ENCODE measurements at regions not wholly inside any gene's neighbourhood (a gene's known extent, or its start where the extent isn't known, plus 50 kb on each side); places are given as distances from the start of the nearest gene placed in this dataset.

DNA sequence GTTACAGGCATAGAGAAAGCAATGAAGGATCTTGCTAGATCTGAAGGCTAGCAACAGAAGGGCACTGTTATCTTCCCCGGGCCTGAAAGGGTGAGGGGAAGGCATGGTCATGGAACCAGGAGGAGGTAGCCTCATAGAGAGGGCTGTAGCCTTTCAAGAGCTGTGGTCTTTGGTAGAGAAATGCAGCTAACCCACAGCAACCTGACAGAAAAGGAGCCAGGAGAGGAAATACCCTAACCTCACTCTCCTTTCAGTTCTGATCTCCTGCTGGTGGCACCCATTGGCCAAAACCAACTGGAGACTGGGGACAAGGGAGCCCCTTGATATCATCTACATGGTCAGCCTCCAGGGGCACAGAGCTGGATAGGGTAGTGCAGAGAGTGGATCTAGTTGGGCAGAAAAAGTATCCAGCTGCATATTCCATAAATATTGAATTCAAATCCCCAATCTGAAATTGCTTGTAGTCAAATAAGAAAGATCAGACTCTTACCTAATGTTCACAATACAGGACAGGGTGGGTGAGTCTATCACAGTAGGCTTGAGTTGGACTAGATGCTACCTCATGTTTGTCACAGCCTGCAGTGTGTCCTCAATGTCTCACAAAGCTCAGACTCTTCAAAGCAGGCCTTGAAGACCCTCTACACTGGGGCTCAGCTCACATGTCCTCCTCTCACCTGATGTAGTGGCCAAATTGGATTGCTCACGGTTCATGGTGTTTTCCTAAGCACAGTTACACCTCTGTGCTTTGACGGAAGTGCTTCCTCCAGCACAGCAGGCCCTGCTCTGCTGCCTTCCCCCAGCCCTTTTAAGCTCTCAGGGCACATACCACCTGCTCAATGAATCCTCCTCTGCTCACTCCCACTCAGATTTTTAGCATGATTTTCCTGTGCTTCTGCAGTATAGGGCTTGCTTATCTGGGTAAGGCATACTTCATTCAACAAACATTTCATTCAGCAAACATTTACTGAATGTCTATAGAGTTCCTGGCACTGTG is 74.1 kb upstream of the JUN start:
- no peak overlapping the region for H3K27ac ChIP-seq (ENCODE audit: low read length)
- no peaks in the 10 kb centered on the region for H4K20me1 ChIP-seq (ENCODE audit: insufficient read depth)
- H3K27me3 ChIP-seq (ENCODE audit: insufficient read depth, low read depth, low read length), result no peaks in the 10 kb centered on the region
- no peaks in the 10 kb centered on the region for H3F3A ChIP-seq (ENCODE audit: insufficient read depth, low read length, poor library complexity, severe bottlenecking)
- no peak overlapping the region for H3K9ac ChIP-seq (ENCODE audit: low read length)
- no peaks in the 10 kb centered on the region for H3K9me3 ChIP-seq (ENCODE audit: low read length)
- no peak overlapping the region for H3K4me3 ChIP-seq (ENCODE audit: low read length)
- H3K4me2 ChIP-seq (ENCODE audit: low read length), result no peak overlapping the region
- no peaks in the 10 kb centered on the region for H3K36me3 ChIP-seq (ENCODE audit: insufficient read depth, low read length)
- no peak overlapping the region for H2AFZ ChIP-seq (ENCODE audit: low read depth, low read length)
- no peaks in the 10 kb centered on the region for H3K79me2 ChIP-seq (replicated peaks; ENCODE audit: insufficient read depth, low read length)
- TF ChIP-seq SMC3 (conservative IDR thresholded peaks at IDR 0.05; ENCODE audit: poor library complexity) (no peak), TAF1 (IDR thresholded peaks at IDR 0.05; ENCODE audit: low read depth) (no peak), EZH2 (IDR thresholded peaks at IDR 0.05; ENCODE audit: borderline replicate concordance, insufficient read depth, low read length, poor library complexity, severe bottlenecking) (no peak), RAD21 (conservative IDR thresholded peaks at IDR 0.05) (no peak)
- H3K9me2 ChIP-seq (ENCODE audit: insufficient read depth, low read length), result no peaks in the 10 kb centered on the region

DNA sequence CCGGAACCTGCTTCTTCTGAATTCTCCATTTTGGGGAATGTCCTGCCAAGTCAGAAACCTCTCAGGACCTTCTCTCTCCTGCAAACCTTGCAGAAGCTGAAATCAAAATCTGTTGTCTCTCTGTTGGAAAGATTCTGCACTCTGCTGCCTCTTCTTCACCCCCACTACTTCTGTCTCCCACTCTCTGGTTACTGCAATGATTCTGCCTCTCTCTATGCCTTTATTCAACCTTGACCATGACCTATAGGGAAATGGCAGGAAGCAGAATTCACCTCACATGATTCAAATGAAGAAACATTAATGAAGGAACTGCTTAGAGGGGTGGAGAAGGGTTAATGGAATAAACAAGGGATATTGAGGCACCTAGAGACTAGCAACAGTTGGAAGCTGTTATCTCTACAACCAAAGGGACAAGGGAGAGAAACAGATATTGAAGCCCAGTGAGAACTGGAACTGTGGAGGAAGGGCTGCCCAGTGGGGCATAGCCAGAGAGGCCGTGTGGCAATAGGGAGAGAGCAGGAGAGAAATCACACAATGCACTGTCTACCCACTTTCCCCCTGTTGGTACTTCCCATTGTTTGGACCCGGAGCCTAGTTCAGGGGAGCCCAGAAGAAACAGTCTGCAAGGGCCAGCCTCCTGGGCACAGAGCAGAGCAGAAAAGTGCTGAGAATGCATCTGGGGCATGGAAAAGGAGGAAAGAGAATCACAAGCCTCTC is 76.1 kb upstream of the JUN start:
- Histone ChIP-seq H3K79me2 (replicated peaks; ENCODE audit: insufficient read depth, low read length) (no peaks in the 10 kb centered on the region), H4K20me1 (ENCODE audit: insufficient read depth) (no peaks in the 10 kb centered on the region), H3F3A (ENCODE audit: insufficient read depth, low read length, poor library complexity, severe bottlenecking) (no peaks in the 10 kb centered on the region), H3K9me3 (ENCODE audit: low read length) (no peaks in the 10 kb centered on the region), H3K4me3 (ENCODE audit: low read length) (no peak overlapping the region), H3K27me3 (ENCODE audit: insufficient read depth, low read depth, low read length) (no peaks in the 10 kb centered on the region), H3K9me2 (ENCODE audit: insufficient read depth, low read length) (no peaks in the 10 kb centered on the region), H3K27ac (ENCODE audit: low read length) (no peak overlapping the region), H3K4me2 (ENCODE audit: low read length) (no peak overlapping the region), H3K9ac (ENCODE audit: low read length) (no peak overlapping the region), H2AFZ (ENCODE audit: low read depth, low read length) (no peak overlapping the region), H3K36me3 (ENCODE audit: insufficient read depth, low read length) (no peaks in the 10 kb centered on the region)
- TF ChIP-seq MXI1 (conservative IDR thresholded peaks at IDR 0.05; ENCODE audit: poor library complexity, severe bottlenecking) (no peak), EP300 (conservative IDR thresholded peaks at IDR 0.05; ENCODE audit: poor library complexity, severe bottlenecking) (no peak), TAF1 (IDR thresholded peaks at IDR 0.05; ENCODE audit: low read depth) (no peak), EZH2 (IDR thresholded peaks at IDR 0.05; ENCODE audit: borderline replicate concordance, insufficient read depth, low read length, poor library complexity, severe bottlenecking) (no peak), SMC3 (conservative IDR thresholded peaks at IDR 0.05; ENCODE audit: poor library complexity) (no peak), RAD21 (conservative IDR thresholded peaks at IDR 0.05) (no peak), POLR2AphosphoS5 (IDR thresholded peaks at IDR 0.05) (no peak)
- TF ChIP-seq, protein P1, sequence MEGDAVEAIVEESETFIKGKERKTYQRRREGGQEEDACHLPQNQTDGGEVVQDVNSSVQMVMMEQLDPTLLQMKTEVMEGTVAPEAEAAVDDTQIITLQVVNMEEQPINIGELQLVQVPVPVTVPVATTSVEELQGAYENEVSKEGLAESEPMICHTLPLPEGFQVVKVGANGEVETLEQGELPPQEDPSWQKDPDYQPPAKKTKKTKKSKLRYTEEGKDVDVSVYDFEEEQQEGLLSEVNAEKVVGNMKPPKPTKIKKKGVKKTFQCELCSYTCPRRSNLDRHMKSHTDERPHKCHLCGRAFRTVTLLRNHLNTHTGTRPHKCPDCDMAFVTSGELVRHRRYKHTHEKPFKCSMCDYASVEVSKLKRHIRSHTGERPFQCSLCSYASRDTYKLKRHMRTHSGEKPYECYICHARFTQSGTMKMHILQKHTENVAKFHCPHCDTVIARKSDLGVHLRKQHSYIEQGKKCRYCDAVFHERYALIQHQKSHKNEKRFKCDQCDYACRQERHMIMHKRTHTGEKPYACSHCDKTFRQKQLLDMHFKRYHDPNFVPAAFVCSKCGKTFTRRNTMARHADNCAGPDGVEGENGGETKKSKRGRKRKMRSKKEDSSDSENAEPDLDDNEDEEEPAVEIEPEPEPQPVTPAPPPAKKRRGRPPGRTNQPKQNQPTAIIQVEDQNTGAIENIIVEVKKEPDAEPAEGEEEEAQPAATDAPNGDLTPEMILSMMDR (IDR thresholded peaks at IDR 0.05; ENCODE audit: poor library complexity, severe bottlenecking), result no peak
- TF ChIP-seq, protein P2, sequence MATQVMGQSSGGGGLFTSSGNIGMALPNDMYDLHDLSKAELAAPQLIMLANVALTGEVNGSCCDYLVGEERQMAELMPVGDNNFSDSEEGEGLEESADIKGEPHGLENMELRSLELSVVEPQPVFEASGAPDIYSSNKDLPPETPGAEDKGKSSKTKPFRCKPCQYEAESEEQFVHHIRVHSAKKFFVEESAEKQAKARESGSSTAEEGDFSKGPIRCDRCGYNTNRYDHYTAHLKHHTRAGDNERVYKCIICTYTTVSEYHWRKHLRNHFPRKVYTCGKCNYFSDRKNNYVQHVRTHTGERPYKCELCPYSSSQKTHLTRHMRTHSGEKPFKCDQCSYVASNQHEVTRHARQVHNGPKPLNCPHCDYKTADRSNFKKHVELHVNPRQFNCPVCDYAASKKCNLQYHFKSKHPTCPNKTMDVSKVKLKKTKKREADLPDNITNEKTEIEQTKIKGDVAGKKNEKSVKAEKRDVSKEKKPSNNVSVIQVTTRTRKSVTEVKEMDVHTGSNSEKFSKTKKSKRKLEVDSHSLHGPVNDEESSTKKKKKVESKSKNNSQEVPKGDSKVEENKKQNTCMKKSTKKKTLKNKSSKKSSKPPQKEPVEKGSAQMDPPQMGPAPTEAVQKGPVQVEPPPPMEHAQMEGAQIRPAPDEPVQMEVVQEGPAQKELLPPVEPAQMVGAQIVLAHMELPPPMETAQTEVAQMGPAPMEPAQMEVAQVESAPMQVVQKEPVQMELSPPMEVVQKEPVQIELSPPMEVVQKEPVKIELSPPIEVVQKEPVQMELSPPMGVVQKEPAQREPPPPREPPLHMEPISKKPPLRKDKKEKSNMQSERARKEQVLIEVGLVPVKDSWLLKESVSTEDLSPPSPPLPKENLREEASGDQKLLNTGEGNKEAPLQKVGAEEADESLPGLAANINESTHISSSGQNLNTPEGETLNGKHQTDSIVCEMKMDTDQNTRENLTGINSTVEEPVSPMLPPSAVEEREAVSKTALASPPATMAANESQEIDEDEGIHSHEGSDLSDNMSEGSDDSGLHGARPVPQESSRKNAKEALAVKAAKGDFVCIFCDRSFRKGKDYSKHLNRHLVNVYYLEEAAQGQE (IDR thresholded peaks at IDR 0.05; ENCODE audit: borderline replicate concordance), result no peak
